H1 (cell line): ENCODE measurements at regions not wholly inside any gene's neighbourhood (a gene's known extent, or its start where the extent isn't known, plus 50 kb on each side); places are given as distances from the start of the nearest gene placed in this dataset.

ENCODE experiments used
- CTCF ChIA-PET: fragments of 300-600 bp; sonication (Branson Sonifier 250); formaldehyde crosslinking; loops from one replicate; lab custom pipeline; 2021; ENCODE audit not compliant: partially characterized antibody; lab: Charles Lee
- POLR2A ChIA-PET: fragments of 300-600 bp; sonication (Branson Sonifier 250); formaldehyde crosslinking; loops from one replicate; lab custom pipeline; 2021; ENCODE audit warnings: inconsistent platforms; ENCODE audit not compliant: partially characterized antibody; lab: Charles Lee
- DNase-seq, 2 experiments: peaks; one replicate each; pipeline versions ENCODE4 v3.0.0 to v3.0.0-alpha.2; 2010 to 2022; ENCODE audit warnings: low spot score in 2 of 2, low read depth in 1 of 2, mixed read lengths in 1 of 2
- FAIRE-seq: peaks from 2 replicates; lab custom pipeline; 2011; peaks lifted over from hg19 to GRCh38; lab: Jason Lieb, UNC
- H2AFZ ChIP-seq: 2 replicates; pipeline ENCODE4 v1.8.1; 2012; ENCODE audit warnings: low read length, inconsistent platforms
- H2AK5ac ChIP-seq: 2 replicates; pipeline ENCODE4 v1.6.1; 2013; ENCODE audit warnings: low read depth, low read length
- H2BK120ac ChIP-seq: replicated peaks from 2 replicates; pipeline ENCODE3; 2013; ENCODE audit warnings: low read depth, low read length, inconsistent platforms
- H2BK12ac ChIP-seq: 2 replicates; pipeline ENCODE4 v1.6.1; 2013; ENCODE audit warnings: low read depth, low read length
- H2BK15ac ChIP-seq: 2 replicates; pipeline ENCODE4 v1.6.1; 2013; ENCODE audit warnings: low read length
- H2BK20ac ChIP-seq: 2 replicates; pipeline ENCODE4 v1.6.1; 2013; ENCODE audit warnings: low read length
- H2BK5ac ChIP-seq: 2 replicates; pipeline ENCODE4 v1.6.1; 2013; ENCODE audit warnings: low read depth, low read length
- H3K14ac ChIP-seq: 2 replicates; pipeline ENCODE4 v1.6.1; 2013; ENCODE audit warnings: inconsistent platforms; ENCODE audit not compliant: insufficient read length
- H3K18ac ChIP-seq: 2 replicates; pipeline ENCODE4 v1.6.1; 2013; ENCODE audit warnings: low read length; ENCODE audit errors: extremely low read depth
- H3K23ac ChIP-seq: 2 replicates; pipeline ENCODE4 v1.6.1; 2013; ENCODE audit warnings: inconsistent platforms; ENCODE audit not compliant: insufficient read length
- H3K23me2 ChIP-seq: 2 replicates; pipeline ENCODE4 v1.6.1; 2013; ENCODE audit warnings: low read depth, low read length
- H3K27ac ChIP-seq: 2 replicates; pipeline ENCODE4 v1.6.1; 2011; ENCODE audit warnings: low read depth, low read length, inconsistent platforms
- H3K27me3 ChIP-seq, 4 experiments: replicated peaks in 1 of 4; 1 replicate in 1 of 4; 2 replicates in 3 of 4; pipeline versions ENCODE4 v1.6.1 to v1.8.1; 2011 to 2013; ENCODE audit warnings: low read length in 3 of 4, mild to moderate bottlenecking in 3 of 4, inconsistent platforms in 2 of 4, mixed read lengths in 2 of 4, moderate library complexity in 1 of 4; ENCODE audit not compliant: control insufficient read depth in 3 of 4, insufficient read depth in 3 of 4; ENCODE audit errors: extremely low read depth in 1 of 4
- H3K36me3 ChIP-seq, 4 experiments: 2 replicates each; pipeline versions ENCODE4 v1.6.1 to v1.8.1; 2011 to 2013; ENCODE audit warnings: mild to moderate bottlenecking in 4 of 4, low read length in 3 of 4, moderate library complexity in 2 of 4, control low read depth in 1 of 4, inconsistent platforms in 1 of 4; ENCODE audit not compliant: insufficient read depth in 4 of 4, control insufficient read depth in 2 of 4
- H3K4ac ChIP-seq: replicated peaks from 2 replicates; pipeline ENCODE3; 2013; ENCODE audit warnings: low read length, low read depth, mixed read lengths, inconsistent platforms; ENCODE audit not compliant: insufficient read length
- H3K4me1 ChIP-seq, 4 experiments: replicated peaks in 1 of 4; 1 replicate in 1 of 4; 2 replicates in 3 of 4; pipeline versions ENCODE4 v1.6.1 to v1.8.1; 2011 to 2013; ENCODE audit warnings: low read length in 3 of 4, inconsistent platforms in 2 of 4, mixed read lengths in 1 of 4; ENCODE audit not compliant: insufficient read depth in 4 of 4, control insufficient read depth in 3 of 4
- H3K4me2 ChIP-seq, 2 experiments: 2 replicates each; pipeline versions ENCODE4 v1.6.1 to v1.8.1; 2011 to 2013; ENCODE audit warnings: low read depth in 2 of 2, low read length in 2 of 2, control low read depth in 1 of 2, inconsistent platforms in 1 of 2, mild to moderate bottlenecking in 1 of 2; ENCODE audit not compliant: insufficient read depth in 1 of 2
- H3K4me3 ChIP-seq, 4 experiments: fragments of 200-600, 300-600 bp in 1 of 4; sonication (generic), shearing (Covaris generic), sonication (Bioruptor Twin) in 1 of 4; 2 replicates each; pipeline versions ENCODE4 v1.5.1 to v1.8.1; 2011 to 2016; ENCODE audit warnings: low read length in 4 of 4, low read depth in 3 of 4, control low read depth in 2 of 4, inconsistent platforms in 2 of 4, mild to moderate bottlenecking in 2 of 4, mixed read lengths in 1 of 4, moderate library complexity in 1 of 4; ENCODE audit not compliant: insufficient read depth in 2 of 4; ENCODE audit errors: extremely low read depth in 1 of 4
- H3K56ac ChIP-seq: replicated peaks from 2 replicates; pipeline ENCODE3; 2013; ENCODE audit warnings: low read depth, mild to moderate bottlenecking, mixed read lengths, low read length, inconsistent platforms; ENCODE audit not compliant: insufficient read length
- H3K79me1 ChIP-seq: 2 replicates; pipeline ENCODE4 v1.6.1; 2013; ENCODE audit warnings: low read depth, low read length, control low read depth
- H3K79me2 ChIP-seq, 2 experiments: 2 replicates each; pipeline versions ENCODE4 v1.6.1 to v1.8.1; 2012 to 2013; ENCODE audit warnings: low read length in 2 of 2, mild to moderate bottlenecking in 2 of 2, inconsistent platforms in 1 of 2; ENCODE audit not compliant: insufficient read depth in 2 of 2, control insufficient read depth in 1 of 2
- H3K9ac ChIP-seq, 4 experiments: replicated peaks in 1 of 4; 1 replicate in 1 of 4; 2 replicates in 3 of 4; pipeline versions ENCODE4 v1.6.1 to v1.8.1; 2011 to 2013; ENCODE audit warnings: low read depth in 3 of 4, low read length in 3 of 4, control low read depth in 2 of 4, mild to moderate bottlenecking in 2 of 4, moderate library complexity in 2 of 4, inconsistent platforms in 1 of 4; ENCODE audit errors: extremely low read depth in 1 of 4
- H3K9me3 ChIP-seq, 2 experiments: 2 replicates each; pipeline versions ENCODE4 v1.6.1 to v1.8.1; 2012 to 2013; ENCODE audit warnings: mild to moderate bottlenecking in 2 of 2, moderate library complexity in 2 of 2, control low read depth in 1 of 2, inconsistent platforms in 1 of 2, low read depth in 1 of 2, low read length in 1 of 2, mixed read lengths in 1 of 2; ENCODE audit not compliant: insufficient read depth in 2 of 2
- H4K20me1 ChIP-seq, 2 experiments: replicated peaks in 1 of 2; 2 replicates each; pipeline versions ENCODE3 to v1.8.1; 2011 to 2013; ENCODE audit warnings: inconsistent platforms in 2 of 2, low read length in 2 of 2, mild to moderate bottlenecking in 1 of 2; ENCODE audit not compliant: insufficient read depth in 2 of 2, control insufficient read depth in 1 of 2
- H4K5ac ChIP-seq: 2 replicates; pipeline ENCODE4 v1.6.1; 2013; ENCODE audit warnings: low read length, low read depth, mixed read lengths, inconsistent platforms; ENCODE audit not compliant: insufficient read length
- H4K8ac ChIP-seq: 2 replicates; pipeline ENCODE4 v1.8.0; 2013; ENCODE audit warnings: mild to moderate bottlenecking, moderate library complexity, low read length, inconsistent platforms; ENCODE audit not compliant: insufficient read depth; ENCODE audit errors: extremely low read depth
- H4K91ac ChIP-seq: replicated peaks from 2 replicates; pipeline ENCODE3; 2013; ENCODE audit warnings: low read length, mixed read lengths, inconsistent platforms; ENCODE audit not compliant: insufficient read length
- BCL11A ChIP-seq, 2 experiments: IDR thresholded peaks; one replicate each; pipeline ENCODE4 v1.6.1; 2011; ENCODE audit warnings: low read depth in 2 of 2, low read length in 2 of 2, mild to moderate bottlenecking in 2 of 2
- CHD1 ChIP-seq: IDR thresholded peaks from 2 replicates; pipeline ENCODE4 v1.6.1; 2012; ENCODE audit warnings: low read depth, low read length, improper control_type of control experiment
- CTCF ChIP-seq, 3 experiments: IDR thresholded peaks; 1 replicate in 2 of 3; 2 replicates in 1 of 3; pipeline versions ENCODE4 v1.5.1 to v1.6.1; 2011; ENCODE audit warnings: low read length in 3 of 3, mild to moderate bottlenecking in 3 of 3, inconsistent platforms in 2 of 3, low read depth in 1 of 3, moderate library complexity in 1 of 3; ENCODE audit not compliant: insufficient read depth in 1 of 3; ENCODE audit errors: control extremely low read depth in 1 of 3
- JUN ChIP-seq: IDR thresholded peaks from 2 replicates; pipeline ENCODE4 v1.6.1; 2011; ENCODE audit warnings: low read depth, mild to moderate bottlenecking, improper control_type of control experiment, low read length
- KDM4A ChIP-seq: IDR thresholded peaks from one replicate; pipeline ENCODE4 v1.7.1; 2012; ENCODE audit warnings: low read depth, mild to moderate bottlenecking, moderate library complexity, low read length, inconsistent platforms; ENCODE audit not compliant: severe bottlenecking
- POLR2A ChIP-seq, 2 experiments: IDR thresholded peaks; 1 replicate in 1 of 2; 2 replicates in 1 of 2; pipeline ENCODE4 v1.6.1; 2011; ENCODE audit warnings: low read depth in 2 of 2, low read length in 2 of 2, mild to moderate bottlenecking in 2 of 2; ENCODE audit errors: control extremely low read depth in 1 of 2
- SP1 ChIP-seq: IDR thresholded peaks from 2 replicates; pipeline ENCODE4 v1.6.1; 2011; ENCODE audit warnings: low read depth, low read length
- TAF1 ChIP-seq: IDR thresholded peaks from 2 replicates; pipeline ENCODE4 v1.6.1; 2011; ENCODE audit warnings: mild to moderate bottlenecking, low read depth, low read length
- TAF7 ChIP-seq: optimal IDR thresholded peaks from 2 replicates; pipeline ENCODE3; 2011; ENCODE audit warnings: low read depth, mild to moderate bottlenecking, inconsistent platforms, low read length, moderate library complexity, borderline replicate concordance
- YY1 ChIP-seq: IDR thresholded peaks from 2 replicates; pipeline ENCODE4 v1.6.1; 2011; ENCODE audit warnings: low read depth, mild to moderate bottlenecking, low read length
- WGBS, 2 experiments: shearing (Covaris generic) in 1 of 2; methylation state at CpG; one replicate each; pipeline versions ENCODE4 v1.1.6 to v1.1.7; 2013 to 2015; ENCODE audit warnings: low lambda C conversion rate in 2 of 2, mixed read lengths in 2 of 2, inconsistent platforms in 1 of 2, low coverage in 1 of 2, missing lambda C conversion rate in 1 of 2; ENCODE audit not compliant: insufficient replicate concordance in 2 of 2, insufficient coverage in 1 of 2, insufficient read length in 1 of 2; ENCODE audit errors: extremely low coverage in 1 of 2, missing lambda C conversion rate in 1 of 2; 5-methylcytosine and 5-hydroxymethylcytosine counted together
- TF ChIP-seq, protein P1 (sequence below): IDR thresholded peaks from 2 replicates; pipeline ENCODE4 v1.6.1; 2012; ENCODE audit warnings: inconsistent platforms

- H4K20me1 ChIP-seq = no peaks in the 10 kb centered on the region
- CTCF ChIA-PET = interaction anchor here (1.0 to 9.0 kb wide), 8 partner anchors 8 to 221 kb away, joined by 3 to 89 read pairs (median 6); no protein-coding TSS in a partner anchor
Observed at GRCh38 chr20:24158281-24158680, 169.7 kb upstream of the GGTLC1 start.

More at GRCh38 chr20:24158281-24158680, 169.7 kb upstream of the GGTLC1 start:
- Histone ChIP-seq H3K4me3 (no peak overlapping the region), H4K8ac (no peak overlapping the region), H3K23me2 (no peaks in the 10 kb centered on the region), H3K36me3 (no peaks in the 10 kb centered on the region), H2BK12ac (no peak overlapping the region), H3K79me1 (no peaks in the 10 kb centered on the region), H4K5ac (no peak overlapping the region), H3K79me2 (no peaks in the 10 kb centered on the region), H2BK120ac (no peak overlapping the region), H2BK5ac (no peak overlapping the region), H3K27me3 (peaks cover 0 to 1% (median 0%) of the 10 kb centered on the region in 4 experiments; a peak in 2 of 7 replicates), H2BK15ac (no peak overlapping the region), H2BK20ac (no peak overlapping the region), H3K4me2 (no peak overlapping the region), H3K18ac (no peak overlapping the region), H3K23ac (no peak overlapping the region), H2AK5ac (no peak overlapping the region), H3K4me1 (no peaks in the 10 kb centered on the region), H3K14ac (no peak overlapping the region), H2AFZ (no peak overlapping the region), H3K9me3 (no peaks in the 10 kb centered on the region), H3K56ac (no peak overlapping the region), H3K4ac (no peak overlapping the region), H3K27ac (no peak overlapping the region), H4K91ac (no peak overlapping the region), H3K9ac (no peak overlapping the region)
- FAIRE-seq = no peak
- POLR2A ChIA-PET = no interaction called here
- DNase-seq = no peak
- WGBS, 2 experiments = 83% methylated on average over 2 of the region's 2 CpGs; no CpG with 5 or more reads in 1 of the 2 experiments
- no peak for TF ChIP-seq CTCF (IDR thresholded peaks at IDR 0.05; ENCODE audit: control extremely low read depth in 1 of 3, insufficient read depth in 1 of 3, low read depth in 1 of 3, low read length in 3 of 3)
- TF ChIP-seq BCL11A (IDR thresholded peaks at IDR 0.05; ENCODE audit: low read depth in 2 of 2, low read length in 2 of 2) = no peak
- TF ChIP-seq TAF7 = no peak
- TF ChIP-seq POLR2A (IDR thresholded peaks at IDR 0.05; ENCODE audit: control extremely low read depth in 1 of 2, low read depth in 2 of 2, low read length in 2 of 2) = no peak
- TF ChIP-seq KDM4A = no peak
- TF ChIP-seq, protein P1, sequence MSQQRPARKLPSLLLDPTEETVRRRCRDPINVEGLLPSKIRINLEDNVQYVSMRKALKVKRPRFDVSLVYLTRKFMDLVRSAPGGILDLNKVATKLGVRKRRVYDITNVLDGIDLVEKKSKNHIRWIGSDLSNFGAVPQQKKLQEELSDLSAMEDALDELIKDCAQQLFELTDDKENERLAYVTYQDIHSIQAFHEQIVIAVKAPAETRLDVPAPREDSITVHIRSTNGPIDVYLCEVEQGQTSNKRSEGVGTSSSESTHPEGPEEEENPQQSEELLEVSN = no peak
- no peak for TF ChIP-seq JUN
- TF ChIP-seq CHD1 = no peak
- TF ChIP-seq SP1 = no peak
- TF ChIP-seq YY1 = no peak
- no peak for TF ChIP-seq TAF1
